GM18511 (cell line): ENCODE measurements at regions not wholly inside any gene's neighbourhood (a gene's known extent, or its start where the extent isn't known, plus 50 kb on each side); places are given as distances from the start of the nearest gene placed in this dataset.
A peak's percentile ranks its signal among the peaks of the same experiment; 100 is the strongest.
"Not testable (repeated sequence)": the region's sequence is repeated elsewhere in the genome, so short reads cannot be mapped to it uniquely, and the experiment has no call there.

ENCODE experiments used
- ATAC-seq: cut with Tn5 transposase; IDR thresholded peaks from one replicate; pipeline ENCODE4 v1.9.1; 2021; ENCODE audit warnings: mild to moderate bottlenecking, moderate library complexity; ENCODE audit not compliant: unreplicated experiment

GRCh38 chr2:194491409-194492115 is 1165.5 kb upstream of the SLC39A10 start:
- ATAC-seq, result no peak

GRCh38 chr2:194486326-194486725 is 1170.7 kb upstream of the SLC39A10 start:
- no peak for ATAC-seq

- no peak for ATAC-seq
Measured at GRCh38 chr2:194483041-194483440, 1174.0 kb upstream of the SLC39A10 start.

GRCh38 chr2:194465641-194466040 is 1191.4 kb upstream of the SLC39A10 start:
- ATAC-seq, result no peak

- ATAC-seq, result no peak
Measured at GRCh38 chr2:194464964-194465638, 1191.9 kb upstream of the SLC39A10 start.

- ATAC-seq, result not testable (repeated sequence)
Measured at GRCh38 chr2:194462883-194463282, 1194.1 kb upstream of the SLC39A10 start.

- no peak for ATAC-seq
Measured at GRCh38 chr2:194455358-194455757, 1201.7 kb upstream of the SLC39A10 start.

- ATAC-seq, result no peak
Measured at GRCh38 chr2:194452504-194452903, 1204.5 kb upstream of the SLC39A10 start.

GRCh38 chr2:194445226-194445625 is 1211.8 kb upstream of the SLC39A10 start:
- ATAC-seq, result no peak

GRCh38 chr2:194443926-194444325 is 1213.1 kb upstream of the SLC39A10 start:
- no peak for ATAC-seq

GRCh38 chr2:194424683-194425209 is 1232.3 kb upstream of the SLC39A10 start:
- ATAC-seq, result no peak

GRCh38 chr2:194411221-194411620 is 1245.8 kb upstream of the SLC39A10 start:
- no peak for ATAC-seq

GRCh38 chr2:194395818-194396217 is 1261.2 kb upstream of the SLC39A10 start:
- no peak for ATAC-seq

GRCh38 chr2:194385376-194385775 is 1271.7 kb upstream of the SLC39A10 start:
- ATAC-seq, result no peak

- no peak for ATAC-seq
Measured at GRCh38 chr2:194383401-194383800, 1273.6 kb upstream of the SLC39A10 start.

- no peak for ATAC-seq
Measured at GRCh38 chr2:194382221-194382620, 1274.8 kb upstream of the SLC39A10 start.

GRCh38 chr2:194380011-194380410 is 1277.0 kb upstream of the SLC39A10 start:
- ATAC-seq, result peak; percentile 85

- ATAC-seq, result not testable (repeated sequence)
Measured at GRCh38 chr2:194367390-194367789, 1289.6 kb upstream of the SLC39A10 start.

- no peak for ATAC-seq
Measured at GRCh38 chr2:194363878-194364277, 1293.1 kb upstream of the SLC39A10 start.

- no peak for ATAC-seq
Measured at GRCh38 chr2:194363295-194363694, 1293.7 kb upstream of the SLC39A10 start.

GRCh38 chr2:194352505-194352904 is 1304.5 kb upstream of the SLC39A10 start:
- no peak for ATAC-seq

- no peak for ATAC-seq
Measured at GRCh38 chr2:194346193-194346592, 1310.8 kb upstream of the SLC39A10 start.
